Activated T-helper 17 cell treated with anti-CD3 and anti-CD28 coated beads, Interleukin-2, amount 50 U/mL, for 72 hours (primary cell): ENCODE measurements at regions not wholly inside any gene's neighbourhood (a gene's known extent, or its start where the extent isn't known, plus 50 kb on each side); places are given as distances from the start of the nearest gene placed in this dataset.

Experiments
- ATAC-seq: fragments of 150-1000 bp; cut with Tn5 transposase; replicated peaks from 2 replicates; pipeline ENCODE4 v1.10.0; 2021; ENCODE audit warnings: mild to moderate bottlenecking, moderate library complexity
- H3K27ac Mint-ChIP-seq: one replicate; pipeline ENCODE4 v1.8.0; 2022; ENCODE audit warnings: mixed read lengths
- H3K27me3 Mint-ChIP-seq: one replicate; pipeline ENCODE4 v1.8.0; 2022; ENCODE audit warnings: mixed read lengths
- H3K36me3 Mint-ChIP-seq: one replicate; pipeline ENCODE4 v1.8.0; 2022; ENCODE audit warnings: low read depth, mild to moderate bottlenecking, mixed read lengths
- H3K4me1 Mint-ChIP-seq: one replicate; pipeline ENCODE4 v1.8.0; 2022; ENCODE audit warnings: mixed read lengths
- H3K4me3 Mint-ChIP-seq: one replicate; pipeline ENCODE4 v1.8.0; 2022; ENCODE audit warnings: mild to moderate bottlenecking, mixed read lengths
- H3K9me3 Mint-ChIP-seq: one replicate; pipeline ENCODE4 v1.8.0; 2022; ENCODE audit warnings: mixed read lengths

DNA sequence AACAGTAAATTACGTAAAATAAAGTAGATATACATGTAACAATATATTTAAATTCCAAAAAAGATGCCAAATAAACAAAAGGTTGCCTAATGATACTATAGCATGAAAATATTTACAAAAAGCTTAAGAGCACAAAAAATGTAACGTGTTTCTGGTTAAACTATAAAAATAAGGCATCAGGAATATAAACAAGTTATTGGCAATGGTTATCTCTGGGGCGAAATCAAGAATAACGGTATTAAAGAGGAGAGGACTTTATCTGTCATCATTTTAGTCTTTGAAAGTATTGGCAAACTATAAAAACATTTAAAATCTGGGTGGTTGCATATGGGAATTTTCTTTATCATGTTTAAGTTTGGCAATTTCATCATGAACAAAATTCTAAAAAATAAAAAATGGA is 1599.2 kb downstream of the MAT2B start:
- no peak for ATAC-seq
- peaks cover 9% of the 10 kb centered on the region for H3K9me3 Mint-ChIP-seq
- no peaks in the 10 kb centered on the region for H3K27me3 Mint-ChIP-seq
- H3K27ac Mint-ChIP-seq = no peak overlapping the region
- no peak overlapping the region for H3K4me3 Mint-ChIP-seq
- H3K36me3 Mint-ChIP-seq = no peaks in the 10 kb centered on the region
- H3K4me1 Mint-ChIP-seq = no peaks in the 10 kb centered on the region

- H3K27me3 Mint-ChIP-seq = no peaks in the 10 kb centered on the region
These were observed 1603.4 kb downstream of the MAT2B start for GRCh38 chr5:165108809-165109208.

DNA sequence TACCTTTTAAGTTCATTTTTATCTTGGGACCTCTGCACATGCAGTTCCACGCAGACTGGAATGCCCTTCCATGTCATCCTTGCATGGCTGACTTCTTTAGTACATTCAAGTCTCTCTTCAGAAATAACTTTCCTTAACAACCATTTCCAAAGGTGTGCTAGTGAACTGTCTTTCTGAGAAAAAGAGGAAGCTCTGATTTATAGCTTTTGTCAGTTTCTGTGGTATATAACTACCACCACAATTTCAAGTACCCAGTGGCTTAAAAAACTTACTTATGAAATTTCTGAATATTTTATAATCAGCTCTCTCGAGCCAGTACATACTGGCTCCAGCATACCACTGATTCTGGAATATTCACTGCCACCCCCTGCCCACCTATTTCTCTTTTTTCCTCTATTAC is 1613.8 kb downstream of the MAT2B start:
- H3K27me3 Mint-ChIP-seq = no peaks in the 10 kb centered on the region
- peaks cover 3% of the 10 kb centered on the region for H3K9me3 Mint-ChIP-seq
- H3K27ac Mint-ChIP-seq = no peak overlapping the region
- no peaks in the 10 kb centered on the region for H3K4me1 Mint-ChIP-seq
- no peaks in the 10 kb centered on the region for H3K36me3 Mint-ChIP-seq
- no peak for ATAC-seq
- H3K4me3 Mint-ChIP-seq = no peak overlapping the region

More at GRCh38 chr5:165108809-165109208, 1603.4 kb downstream of the MAT2B start:
- no peak for ATAC-seq
- H3K4me3 Mint-ChIP-seq = no peak overlapping the region
- no peaks in the 10 kb centered on the region for H3K36me3 Mint-ChIP-seq
- no peak overlapping the region for H3K27ac Mint-ChIP-seq
- H3K9me3 Mint-ChIP-seq = peaks cover 5% of the 10 kb centered on the region
- no peaks in the 10 kb centered on the region for H3K4me1 Mint-ChIP-seq

GRCh38 chr5:165126598-165126997 is 1621.2 kb downstream of the MAT2B start:
- no peaks in the 10 kb centered on the region for H3K4me1 Mint-ChIP-seq
- ATAC-seq = no peak

GRCh38 chr5:165127941-165128340 is 1622.5 kb downstream of the MAT2B start:
- Mint-ChIP-seq H3K36me3 (no peaks in the 10 kb centered on the region), H3K27ac (no peak overlapping the region), H3K4me3 (no peak overlapping the region), H3K27me3 (no peaks in the 10 kb centered on the region), H3K4me1 (no peaks in the 10 kb centered on the region), H3K9me3 (peaks cover 13% of the 10 kb centered on the region)
- no peak for ATAC-seq

More at GRCh38 chr5:165126598-165126997, 1621.2 kb downstream of the MAT2B start:
- no peak overlapping the region for H3K27ac Mint-ChIP-seq
- H3K9me3 Mint-ChIP-seq = peaks cover 8% of the 10 kb centered on the region
- no peak overlapping the region for H3K4me3 Mint-ChIP-seq
- H3K36me3 Mint-ChIP-seq = no peaks in the 10 kb centered on the region
- H3K27me3 Mint-ChIP-seq = no peaks in the 10 kb centered on the region

DNA sequence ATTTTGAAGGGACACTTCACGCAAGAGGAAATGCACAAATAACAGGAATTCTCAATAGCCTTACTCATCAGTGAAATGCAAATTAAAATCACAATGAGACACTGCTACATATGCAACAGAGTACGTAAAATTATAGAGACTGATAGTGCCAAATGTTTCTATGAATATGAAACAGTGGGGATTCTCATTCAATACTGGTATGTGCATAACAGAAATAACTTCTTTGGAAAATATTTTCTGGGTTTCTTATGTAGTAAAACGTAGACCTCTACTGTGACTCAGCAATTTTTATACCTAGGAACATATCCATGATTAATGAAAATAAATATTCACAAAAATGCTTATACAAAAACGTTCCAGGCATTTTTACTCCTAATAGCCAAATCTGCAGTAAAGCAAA is 1625.2 kb downstream of the MAT2B start:
- Mint-ChIP-seq H3K4me3 (no peak overlapping the region), H3K9me3 (peaks cover 17% of the 10 kb centered on the region), H3K27me3 (no peaks in the 10 kb centered on the region), H3K4me1 (no peaks in the 10 kb centered on the region), H3K27ac (no peak overlapping the region), H3K36me3 (no peaks in the 10 kb centered on the region)
- no peak for ATAC-seq

GRCh38 chr5:165134155-165134554 is 1628.7 kb downstream of the MAT2B start:
- Mint-ChIP-seq H3K27me3 (no peaks in the 10 kb centered on the region), H3K36me3 (no peaks in the 10 kb centered on the region), H3K4me3 (no peak overlapping the region)

DNA sequence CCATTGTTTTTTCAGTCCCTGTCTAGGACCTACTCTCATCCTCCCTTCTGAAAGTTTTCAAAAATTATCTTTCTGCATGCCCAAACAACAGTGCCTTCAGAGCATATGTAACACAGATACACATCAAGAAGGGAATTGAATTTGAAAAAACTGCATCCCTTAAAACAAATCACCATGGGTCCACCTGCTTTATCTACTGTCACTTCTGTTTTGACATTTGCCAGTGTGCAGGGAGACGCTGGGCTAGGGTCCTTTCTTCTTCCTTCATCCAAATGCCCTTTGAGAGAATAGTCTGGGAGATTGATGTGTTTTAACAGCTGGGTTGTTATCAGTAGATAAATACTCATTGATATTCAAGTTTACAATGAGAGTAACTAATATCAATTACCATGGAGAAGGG is 1630.1 kb downstream of the MAT2B start:
- no peaks in the 10 kb centered on the region for H3K4me1 Mint-ChIP-seq
- no peak for ATAC-seq
- H3K27ac Mint-ChIP-seq = no peak overlapping the region
- H3K27me3 Mint-ChIP-seq = no peaks in the 10 kb centered on the region
- H3K4me3 Mint-ChIP-seq = no peak overlapping the region
- peaks cover 9% of the 10 kb centered on the region for H3K9me3 Mint-ChIP-seq
- H3K36me3 Mint-ChIP-seq = no peaks in the 10 kb centered on the region

More at GRCh38 chr5:165134155-165134554, 1628.7 kb downstream of the MAT2B start:
- Mint-ChIP-seq H3K4me1 (no peaks in the 10 kb centered on the region), H3K9me3 (peaks cover 13% of the 10 kb centered on the region), H3K27ac (no peak overlapping the region)
- no peak for ATAC-seq

GRCh38 chr5:165137701-165138100 is 1632.3 kb downstream of the MAT2B start:
- ATAC-seq = no peak
- Mint-ChIP-seq H3K4me3 (no peak overlapping the region), H3K9me3 (peaks cover 7% of the 10 kb centered on the region)

GRCh38 chr5:165138236-165138635 is 1632.8 kb downstream of the MAT2B start:
- H3K4me1 Mint-ChIP-seq = no peaks in the 10 kb centered on the region
- H3K27ac Mint-ChIP-seq = no peak overlapping the region
- no peaks in the 10 kb centered on the region for H3K27me3 Mint-ChIP-seq
- H3K9me3 Mint-ChIP-seq = peaks cover 7% of the 10 kb centered on the region
- no peak overlapping the region for H3K4me3 Mint-ChIP-seq
- no peak for ATAC-seq
- no peaks in the 10 kb centered on the region for H3K36me3 Mint-ChIP-seq

More at GRCh38 chr5:165137701-165138100, 1632.3 kb downstream of the MAT2B start:
- H3K36me3 Mint-ChIP-seq = no peaks in the 10 kb centered on the region
- no peak overlapping the region for H3K27ac Mint-ChIP-seq
- no peaks in the 10 kb centered on the region for H3K27me3 Mint-ChIP-seq
- no peaks in the 10 kb centered on the region for H3K4me1 Mint-ChIP-seq

DNA sequence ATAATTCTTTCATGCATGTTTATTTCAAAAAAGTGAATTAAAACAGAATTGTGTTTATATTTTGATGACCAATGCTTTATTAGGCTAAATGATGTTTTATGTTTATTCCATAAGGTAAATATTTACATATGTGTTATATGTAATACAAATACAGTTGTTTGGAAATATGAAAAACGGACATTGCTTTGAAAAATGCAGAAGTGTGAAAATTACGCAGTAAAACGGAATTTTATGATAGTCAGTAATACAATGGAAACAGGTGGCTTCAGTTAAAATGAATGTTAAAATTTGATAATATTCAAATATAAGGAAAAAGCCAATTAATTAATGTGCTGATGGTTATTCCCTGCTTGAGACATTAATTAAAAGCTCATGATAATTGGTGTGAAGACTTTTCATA is 1633.8 kb downstream of the MAT2B start:
- Mint-ChIP-seq H3K9me3 (peaks cover 3% of the 10 kb centered on the region), H3K27ac (no peak overlapping the region), H3K27me3 (no peaks in the 10 kb centered on the region), H3K36me3 (no peaks in the 10 kb centered on the region), H3K4me3 (no peak overlapping the region), H3K4me1 (no peaks in the 10 kb centered on the region)
- ATAC-seq = no peak

DNA sequence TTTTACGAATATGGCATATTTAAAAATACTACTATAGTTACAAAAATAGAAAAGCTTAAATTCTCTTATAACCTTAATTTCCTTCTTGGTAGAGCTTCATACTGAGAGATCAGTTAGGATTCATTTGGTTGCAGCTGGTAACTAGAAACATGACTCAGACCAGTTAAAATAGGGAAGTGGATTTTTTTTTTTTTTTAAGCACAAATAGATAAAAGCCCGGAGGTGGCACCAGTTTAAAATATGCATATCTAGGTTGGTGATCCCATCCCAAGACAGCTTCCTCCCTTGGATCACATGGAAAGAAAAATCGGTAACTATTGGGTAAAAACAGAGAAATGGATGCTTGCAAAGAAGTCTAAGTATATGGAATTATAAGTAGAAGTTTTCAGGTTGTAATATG is 1634.3 kb downstream of the MAT2B start:
- Mint-ChIP-seq H3K4me3 (no peak overlapping the region), H3K36me3 (no peaks in the 10 kb centered on the region), H3K27me3 (no peaks in the 10 kb centered on the region), H3K4me1 (no peaks in the 10 kb centered on the region), H3K27ac (no peak overlapping the region), H3K9me3 (peaks cover 3% of the 10 kb centered on the region)
- ATAC-seq = no peak

DNA sequence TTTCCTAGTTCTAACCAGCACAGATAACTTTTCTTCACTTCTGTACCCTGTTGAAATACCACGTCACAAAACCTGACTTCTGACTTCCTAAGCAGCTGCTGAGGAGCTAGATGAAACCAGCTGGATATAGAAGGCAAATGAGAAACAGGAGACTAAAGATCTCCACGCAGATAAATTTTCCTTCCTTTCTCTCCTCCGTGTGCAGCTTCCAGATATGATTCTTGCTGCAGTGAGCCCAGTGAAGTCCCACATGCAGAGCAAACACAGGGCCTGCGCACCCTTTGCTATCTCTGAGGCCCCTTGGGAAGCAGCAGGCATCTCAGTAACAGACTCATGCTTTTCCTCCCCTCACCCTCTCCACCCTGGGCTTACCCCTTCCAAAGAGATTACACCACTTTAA is 1638.3 kb downstream of the MAT2B start:
- no peak for ATAC-seq
- no peaks in the 10 kb centered on the region for H3K36me3 Mint-ChIP-seq
- no peak overlapping the region for H3K27ac Mint-ChIP-seq
- no peaks in the 10 kb centered on the region for H3K27me3 Mint-ChIP-seq
- no peaks in the 10 kb centered on the region for H3K4me1 Mint-ChIP-seq
- peaks cover 9% of the 10 kb centered on the region for H3K9me3 Mint-ChIP-seq
- no peak overlapping the region for H3K4me3 Mint-ChIP-seq

GRCh38 chr5:165149431-165149830 is 1644.0 kb downstream of the MAT2B start:
- H3K9me3 Mint-ChIP-seq = peaks cover 13% of the 10 kb centered on the region
- H3K4me1 Mint-ChIP-seq = no peaks in the 10 kb centered on the region
- H3K27ac Mint-ChIP-seq = no peak overlapping the region
- no peaks in the 10 kb centered on the region for H3K27me3 Mint-ChIP-seq
- ATAC-seq = no peak
- H3K36me3 Mint-ChIP-seq = no peaks in the 10 kb centered on the region
- H3K4me3 Mint-ChIP-seq = no peak overlapping the region

- no peak for ATAC-seq
- Mint-ChIP-seq H3K9me3 (peaks cover 13% of the 10 kb centered on the region), H3K4me1 (no peaks in the 10 kb centered on the region), H3K36me3 (no peaks in the 10 kb centered on the region), H3K27ac (no peak overlapping the region), H3K4me3 (no peak overlapping the region), H3K27me3 (no peaks in the 10 kb centered on the region)
These were observed 1646.6 kb downstream of the MAT2B start for GRCh38 chr5:165152058-165152457.

DNA sequence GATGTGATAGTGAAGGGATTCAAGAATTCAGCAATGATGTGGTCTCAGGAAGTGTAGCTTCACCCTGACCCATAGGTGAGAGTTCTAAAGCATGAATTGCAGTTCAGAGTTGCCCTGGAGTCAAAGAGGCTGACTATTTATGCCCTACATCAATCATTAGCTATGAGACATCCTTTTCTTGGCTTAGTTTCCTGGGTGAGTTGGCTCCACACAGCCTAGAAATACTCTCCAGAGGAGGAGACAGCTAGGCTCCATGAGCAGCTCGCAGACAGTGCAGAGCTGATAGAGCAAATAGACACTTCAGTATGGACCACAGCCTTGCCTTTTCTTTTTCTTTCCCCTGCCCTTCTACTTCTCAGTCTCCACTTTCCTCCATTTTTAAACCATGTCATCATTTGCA is 1651.8 kb downstream of the MAT2B start:
- no peak for ATAC-seq
- Mint-ChIP-seq H3K4me3 (no peak overlapping the region), H3K27me3 (no peaks in the 10 kb centered on the region), H3K36me3 (no peaks in the 10 kb centered on the region), H3K9me3 (peaks cover 16% of the 10 kb centered on the region), H3K4me1 (no peaks in the 10 kb centered on the region), H3K27ac (no peak overlapping the region)
